H9 (cell line): ENCODE measurements at regions not wholly inside any gene's neighbourhood (a gene's known extent, or its start where the extent isn't known, plus 50 kb on each side); places are given as distances from the start of the nearest gene placed in this dataset.

Experiments used
- DNase-seq: peaks from one replicate; pipeline ENCODE4 v3.0.0-alpha.2; 2017
- H2AFZ ChIP-seq: one replicate; pipeline ENCODE4 v1.6.1; 2013; ENCODE audit warnings: mild to moderate bottlenecking, low read length, control low read depth, moderate library complexity
- H2AK5ac ChIP-seq: 2 replicates; pipeline ENCODE4 v1.6.1; 2013; ENCODE audit warnings: low read length, control low read depth, mixed read lengths; ENCODE audit not compliant: insufficient read length
- H2BK120ac ChIP-seq: one replicate; pipeline ENCODE4 v1.6.1; 2013; ENCODE audit warnings: low read depth, mild to moderate bottlenecking, low read length, control low read depth, inconsistent platforms; ENCODE audit not compliant: poor library complexity, severe bottlenecking
- H2BK12ac ChIP-seq: 2 replicates; pipeline ENCODE4 v1.6.1; 2013; ENCODE audit warnings: low read length, control low read depth, mixed read lengths, low read depth; ENCODE audit not compliant: insufficient read length
- H2BK15ac ChIP-seq: 2 replicates; pipeline ENCODE4 v1.6.1; 2013; ENCODE audit warnings: low read depth, low read length, control low read depth
- H2BK20ac ChIP-seq: one replicate; pipeline ENCODE4 v1.6.1; 2013; ENCODE audit warnings: low read depth, mild to moderate bottlenecking, low read length, control low read depth, inconsistent platforms; ENCODE audit not compliant: poor library complexity, severe bottlenecking
- H2BK5ac ChIP-seq: 2 replicates; pipeline ENCODE4 v1.6.1; 2013; ENCODE audit warnings: low read length, control low read depth, mixed read lengths; ENCODE audit not compliant: insufficient read length
- H3K14ac ChIP-seq: 2 replicates; pipeline ENCODE4 v1.6.1; 2013; ENCODE audit warnings: low read length, control low read depth; ENCODE audit not compliant: insufficient read depth
- H3K18ac ChIP-seq: 2 replicates; pipeline ENCODE4 v1.6.1; 2013; ENCODE audit warnings: low read depth, mild to moderate bottlenecking, mixed read lengths, low read length, control low read depth; ENCODE audit not compliant: insufficient read length
- H3K23ac ChIP-seq: 2 replicates; pipeline ENCODE4 v1.6.1; 2013; ENCODE audit warnings: low read length, control low read depth, mixed read lengths, low read depth; ENCODE audit not compliant: insufficient read length
- H3K23me2 ChIP-seq: 2 replicates; pipeline ENCODE4 v1.6.1; 2013; ENCODE audit warnings: low read depth, mild to moderate bottlenecking, mixed read lengths, low read length, control low read depth; ENCODE audit not compliant: insufficient read length, poor library complexity, severe bottlenecking
- H3K27ac ChIP-seq: 2 replicates; pipeline ENCODE4 v1.5.1; 2013; ENCODE audit warnings: low read length, control low read depth, mixed read lengths, low read depth; ENCODE audit not compliant: insufficient read length
- H3K27me3 ChIP-seq: 2 replicates; pipeline ENCODE4 v1.6.1; 2013; ENCODE audit warnings: low read length, control low read depth, inconsistent platforms; ENCODE audit not compliant: insufficient read depth
- H3K4ac ChIP-seq: 2 replicates; pipeline ENCODE4 v1.6.1; 2013; ENCODE audit warnings: low read depth, mild to moderate bottlenecking, control low read depth, inconsistent platforms, low read length, moderate library complexity
- H3K4me1 ChIP-seq: 2 replicates; pipeline ENCODE4 v1.6.1; 2013; ENCODE audit warnings: low read length, control low read depth, inconsistent platforms; ENCODE audit not compliant: insufficient read depth
- H3K4me2 ChIP-seq: 2 replicates; pipeline ENCODE4 v1.6.1; 2013; ENCODE audit warnings: low read length, control low read depth, mixed read lengths; ENCODE audit not compliant: insufficient read length, insufficient read depth
- H3K56ac ChIP-seq: 2 replicates; pipeline ENCODE4 v1.6.1; 2013; ENCODE audit warnings: low read depth, mild to moderate bottlenecking, mixed read lengths, low read length, control low read depth; ENCODE audit not compliant: insufficient read length
- H3K79me1 ChIP-seq: 2 replicates; pipeline ENCODE4 v1.6.1; 2013; ENCODE audit warnings: low read depth, mild to moderate bottlenecking, moderate library complexity, low read length, control low read depth, inconsistent platforms; ENCODE audit not compliant: insufficient read depth, poor library complexity, severe bottlenecking
- H3K79me2 ChIP-seq: 2 replicates; pipeline ENCODE4 v1.6.1; 2013; ENCODE audit warnings: low read length, control low read depth, inconsistent platforms; ENCODE audit not compliant: insufficient read depth
- H3K9ac ChIP-seq: 2 replicates; pipeline ENCODE4 v1.6.1; 2013; ENCODE audit warnings: low read length, control low read depth, mixed read lengths; ENCODE audit not compliant: insufficient read length; ENCODE audit errors: extremely low read depth
- H3K9me3 ChIP-seq: one replicate; pipeline ENCODE4 v1.6.1; 2013; ENCODE audit warnings: low read depth, low read length, inconsistent platforms; ENCODE audit not compliant: control insufficient read depth
- H3T11ph ChIP-seq: one replicate; pipeline ENCODE4 v1.6.1; 2013; ENCODE audit warnings: mild to moderate bottlenecking, low read length, control low read depth, inconsistent platforms
- H4K20me1 ChIP-seq: one replicate; pipeline ENCODE4 v1.6.1; 2013; ENCODE audit not compliant: control insufficient read depth, insufficient read length, insufficient read depth
- H4K5ac ChIP-seq: 2 replicates; pipeline ENCODE4 v1.6.1; 2013; ENCODE audit warnings: low read depth, mild to moderate bottlenecking, mixed read lengths, low read length, control low read depth; ENCODE audit not compliant: insufficient read length
- H4K8ac ChIP-seq: replicated peaks from 2 replicates; pipeline ENCODE4 v1.6.1; 2013; ENCODE audit warnings: low read length, control low read depth, mixed read lengths, low read depth; ENCODE audit not compliant: insufficient read length
- H4K91ac ChIP-seq: 2 replicates; pipeline ENCODE4 v1.6.1; 2013; ENCODE audit warnings: low read depth, mild to moderate bottlenecking, moderate library complexity, mixed read lengths, low read length, control low read depth; ENCODE audit not compliant: insufficient read length
- H3K27ac Mint-ChIP-seq, 3 experiments: 2 replicates in 2 of 3; 3 replicates in 1 of 3; pipeline ENCODE4 v1.8.0; 2020 to 2021; ENCODE audit warnings: mixed read lengths in 3 of 3, mild to moderate bottlenecking in 1 of 3, moderate library complexity in 1 of 3
- H3K27me3 Mint-ChIP-seq: 2 replicates; pipeline ENCODE4 v1.8.0; 2021; ENCODE audit warnings: low read depth, mild to moderate bottlenecking, moderate library complexity, mixed read lengths
- H3K36me3 Mint-ChIP-seq, 3 experiments: 2 replicates in 2 of 3; 3 replicates in 1 of 3; pipeline ENCODE4 v1.8.0; 2020 to 2021; ENCODE audit warnings: low read depth in 3 of 3, mixed read lengths in 3 of 3; ENCODE audit not compliant: insufficient read depth in 1 of 3
- H3K4me1 Mint-ChIP-seq, 2 experiments: 2 replicates each; pipeline ENCODE4 v1.8.0; 2020; ENCODE audit warnings: mixed read lengths in 2 of 2
- H3K4me3 Mint-ChIP-seq, 2 experiments: 2 replicates in 1 of 2; 3 replicates in 1 of 2; pipeline ENCODE4 v1.8.0; 2020 to 2021; ENCODE audit warnings: mild to moderate bottlenecking in 2 of 2, mixed read lengths in 2 of 2, moderate library complexity in 1 of 2
- H3K9me3 Mint-ChIP-seq, 2 experiments: 2 replicates in 1 of 2; 3 replicates in 1 of 2; pipeline ENCODE4 v1.8.0; 2020; ENCODE audit warnings: mild to moderate bottlenecking in 2 of 2, mixed read lengths in 2 of 2, moderate library complexity in 1 of 2
- WGBS: extraction: QIAGEN DNeasy Blood & Tissue Kit; methylation state at CpG from one replicate; pipeline ENCODE4 v1.1.7; 2013; ENCODE audit warnings: missing lambda C conversion rate, low lambda C conversion rate, mixed read lengths; ENCODE audit not compliant: insufficient read length; ENCODE audit errors: extremely low coverage; 5-methylcytosine and 5-hydroxymethylcytosine counted together
- TF ChIP-seq, protein P1 (sequence below): fragments of 200-600 bp; sonication (generic); conservative IDR thresholded peaks from 3 replicates; pipeline ENCODE4 v1.8.0; 2021; ENCODE audit warnings: antibody characterized with exemption, mild to moderate bottlenecking

DNA sequence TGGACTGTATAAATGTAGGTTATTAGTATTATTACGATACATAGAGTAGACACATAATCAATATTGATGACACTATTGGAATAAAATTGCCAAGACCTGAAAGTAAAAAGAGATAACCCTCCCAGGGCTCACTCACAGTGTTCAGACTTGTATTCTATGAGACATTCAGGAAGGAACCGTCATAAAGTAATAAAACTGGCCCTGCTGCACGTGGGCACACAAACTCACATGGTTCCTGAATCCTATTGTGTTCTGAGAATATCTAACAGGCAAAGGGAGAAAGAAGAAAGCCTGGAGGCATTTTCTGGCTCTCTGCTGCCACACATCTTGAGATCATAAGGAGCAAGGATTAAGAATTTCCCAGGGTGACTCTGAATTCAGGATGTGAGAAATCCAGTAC, 575.9 kb downstream of the HS3ST4 start:
- H3K4me1 Mint-ChIP-seq = peaks cover 3 to 10% of the 10 kb centered on the region in 2 experiments; a peak in 2 of 4 replicates
- Histone ChIP-seq H3K27ac (no peak overlapping the region), H3K23me2 (no peaks in the 10 kb centered on the region), H2BK15ac (no peak overlapping the region), H4K8ac (no peak overlapping the region), H3K4me2 (no peak overlapping the region), H2BK12ac (no peak overlapping the region), H3K18ac (no peak overlapping the region), H3K14ac (no peak overlapping the region), H3K79me1 (no peaks in the 10 kb centered on the region), H3K56ac (no peak overlapping the region), H2AFZ (no peak overlapping the region), H2BK5ac (no peak overlapping the region), H3K9me3 (no peaks in the 10 kb centered on the region), H2AK5ac (no peak overlapping the region), H4K20me1 (no peaks in the 10 kb centered on the region), H3K27me3 (no peaks in the 10 kb centered on the region), H3K23ac (no peak overlapping the region), H3K4me1 (no peaks in the 10 kb centered on the region), H3K4ac (no peak overlapping the region), H2BK120ac (no peak overlapping the region), H4K5ac (no peak overlapping the region), H3T11ph (no peak overlapping the region), H4K91ac (no peak overlapping the region), H2BK20ac (no peak overlapping the region), H3K9ac (no peak overlapping the region), H3K79me2 (no peaks in the 10 kb centered on the region)
- H3K27ac Mint-ChIP-seq = no peak overlapping the region
- no peak for DNase-seq
- no peaks in the 10 kb centered on the region for H3K36me3 Mint-ChIP-seq
- H3K4me3 Mint-ChIP-seq = no peak overlapping the region
- H3K27me3 Mint-ChIP-seq = no peaks in the 10 kb centered on the region
- TF ChIP-seq, protein P1, sequence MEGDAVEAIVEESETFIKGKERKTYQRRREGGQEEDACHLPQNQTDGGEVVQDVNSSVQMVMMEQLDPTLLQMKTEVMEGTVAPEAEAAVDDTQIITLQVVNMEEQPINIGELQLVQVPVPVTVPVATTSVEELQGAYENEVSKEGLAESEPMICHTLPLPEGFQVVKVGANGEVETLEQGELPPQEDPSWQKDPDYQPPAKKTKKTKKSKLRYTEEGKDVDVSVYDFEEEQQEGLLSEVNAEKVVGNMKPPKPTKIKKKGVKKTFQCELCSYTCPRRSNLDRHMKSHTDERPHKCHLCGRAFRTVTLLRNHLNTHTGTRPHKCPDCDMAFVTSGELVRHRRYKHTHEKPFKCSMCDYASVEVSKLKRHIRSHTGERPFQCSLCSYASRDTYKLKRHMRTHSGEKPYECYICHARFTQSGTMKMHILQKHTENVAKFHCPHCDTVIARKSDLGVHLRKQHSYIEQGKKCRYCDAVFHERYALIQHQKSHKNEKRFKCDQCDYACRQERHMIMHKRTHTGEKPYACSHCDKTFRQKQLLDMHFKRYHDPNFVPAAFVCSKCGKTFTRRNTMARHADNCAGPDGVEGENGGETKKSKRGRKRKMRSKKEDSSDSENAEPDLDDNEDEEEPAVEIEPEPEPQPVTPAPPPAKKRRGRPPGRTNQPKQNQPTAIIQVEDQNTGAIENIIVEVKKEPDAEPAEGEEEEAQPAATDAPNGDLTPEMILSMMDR = no peak
- WGBS = no CpG with 5 or more reads among the region's 3 CpGs
- no peaks in the 10 kb centered on the region; a peak in 1 of 5 replicates for H3K9me3 Mint-ChIP-seq
